Upper lobe of left lung (tissue), 6 donors: ENCODE measurements at regions not wholly inside any gene's neighbourhood (a gene's known extent, or its start where the extent isn't known, plus 50 kb on each side); places are given as distances from the start of the nearest gene placed in this dataset.
A peak's percentile ranks its signal among the peaks of the same experiment; 100 is the strongest.

Source experiments
- ATAC-seq, 2 donors: fragments of 200-7000 bp; cut with Tn5 transposase; one replicate each; pipeline ENCODE4 v1.9.1; 2022; ENCODE audit warnings: mild to moderate bottlenecking in 2 of 2, moderate library complexity in 2 of 2; ENCODE audit not compliant: low FRiP score in 2 of 2
- DNase-seq, 2 donors: peaks; one replicate each; pipeline ENCODE4 v3.0.0-alpha.2; 2019 to 2020
- H3K27ac ChIP-seq, 4 donors: fragments of 200-600 bp; sonication (generic); one replicate each; pipeline ENCODE4 v1.5.1; 2016 to 2019
- H3K27me3 ChIP-seq, 4 donors: fragments of 200-600 bp; sonication (generic); one replicate each; pipeline ENCODE4 v1.5.1; 2017 to 2019
- H3K36me3 ChIP-seq, 4 donors: fragments of 200-600 bp; sonication (generic); one replicate each; pipeline ENCODE4 v1.5.1; 2016 to 2019
- H3K4me1 ChIP-seq, 4 donors: fragments of 200-600 bp; sonication (generic); one replicate each; pipeline ENCODE4 v1.5.1; 2018 to 2019
- H3K4me3 ChIP-seq, 4 donors: fragments of 200-600 bp; sonication (generic); one replicate each; pipeline ENCODE4 v1.5.1; 2017 to 2019; ENCODE audit warnings: mild to moderate bottlenecking in 2 of 4, moderate library complexity in 1 of 4
- H3K9me3 ChIP-seq, 4 donors: fragments of 200-600 bp; sonication (generic); one replicate each; pipeline ENCODE4 v1.5.1; 2018 to 2019
- EP300 ChIP-seq, 4 donors: sonication (generic); formaldehyde crosslinking; IDR thresholded peaks; one replicate each; pipeline ENCODE4 v1.5.1; 2017; ENCODE audit warnings: antibody characterized with exemption in 4 of 4, control low read depth in 2 of 4
- POLR2A ChIP-seq, 4 donors: fragments of 450-650 bp; IDR thresholded peaks; one replicate each; pipeline ENCODE4 v1.5.1; 2016 to 2017; ENCODE audit warnings: antibody characterized with exemption in 4 of 4, mild to moderate bottlenecking in 2 of 4
- POLR2AphosphoS5 ChIP-seq, 2 donors: sonication (generic); formaldehyde crosslinking; IDR thresholded peaks; one replicate each; pipeline ENCODE4 v1.5.1; 2017; ENCODE audit warnings: antibody characterized with exemption in 2 of 2
- WGBS, 2 donors: methylation state at CpG; one replicate each; pipeline ENCODE4 v1.1.5; 2017 to 2018; 5-methylcytosine and 5-hydroxymethylcytosine counted together
- TF ChIP-seq, protein P1 (sequence below), 6 experiments: fragments of 450-650 bp in 4 of 6; fragments of 200-600 bp in 2 of 6; sonication (generic) in 2 of 6; IDR thresholded peaks; one replicate each; pipeline ENCODE4 v1.5.1; 2016 to 2019; ENCODE audit warnings: antibody characterized with exemption in 6 of 6
- donor health status: DM: no; HTN: no; CAD: no; lungs with moderate emphysema.
- donor health status: DM: no; HTN: yes; CAD: no; lungs with severe emphysema.

GRCh38 chr3:166444756-166445155 lies 607.5 kb upstream of the BCHE start:
- no peak overlapping the region for H3K27ac ChIP-seq
- ATAC-seq (no peak), DNase-seq (peak in 1 of 2 donors; percentile 27)
- no peaks in the 10 kb centered on the region for H3K4me1 ChIP-seq
- TF ChIP-seq, protein P1, sequence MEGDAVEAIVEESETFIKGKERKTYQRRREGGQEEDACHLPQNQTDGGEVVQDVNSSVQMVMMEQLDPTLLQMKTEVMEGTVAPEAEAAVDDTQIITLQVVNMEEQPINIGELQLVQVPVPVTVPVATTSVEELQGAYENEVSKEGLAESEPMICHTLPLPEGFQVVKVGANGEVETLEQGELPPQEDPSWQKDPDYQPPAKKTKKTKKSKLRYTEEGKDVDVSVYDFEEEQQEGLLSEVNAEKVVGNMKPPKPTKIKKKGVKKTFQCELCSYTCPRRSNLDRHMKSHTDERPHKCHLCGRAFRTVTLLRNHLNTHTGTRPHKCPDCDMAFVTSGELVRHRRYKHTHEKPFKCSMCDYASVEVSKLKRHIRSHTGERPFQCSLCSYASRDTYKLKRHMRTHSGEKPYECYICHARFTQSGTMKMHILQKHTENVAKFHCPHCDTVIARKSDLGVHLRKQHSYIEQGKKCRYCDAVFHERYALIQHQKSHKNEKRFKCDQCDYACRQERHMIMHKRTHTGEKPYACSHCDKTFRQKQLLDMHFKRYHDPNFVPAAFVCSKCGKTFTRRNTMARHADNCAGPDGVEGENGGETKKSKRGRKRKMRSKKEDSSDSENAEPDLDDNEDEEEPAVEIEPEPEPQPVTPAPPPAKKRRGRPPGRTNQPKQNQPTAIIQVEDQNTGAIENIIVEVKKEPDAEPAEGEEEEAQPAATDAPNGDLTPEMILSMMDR (IDR thresholded peaks at IDR 0.05): no peak
- TF ChIP-seq POLR2A (IDR thresholded peaks at IDR 0.05): no peak
- no peak for TF ChIP-seq POLR2AphosphoS5 (IDR thresholded peaks at IDR 0.05)
- TF ChIP-seq EP300 (IDR thresholded peaks at IDR 0.05): no peak
- peaks cover 0 to 9% (median 0%) of the 10 kb centered on the region in 4 donors for H3K9me3 ChIP-seq
- no peaks in the 10 kb centered on the region for H3K27me3 ChIP-seq
- WGBS, 2 donors: 85% methylated on average over 7 to 8 of the region's 9 CpGs
- no peak overlapping the region for H3K4me3 ChIP-seq
- no peaks in the 10 kb centered on the region for H3K36me3 ChIP-seq

DNA sequence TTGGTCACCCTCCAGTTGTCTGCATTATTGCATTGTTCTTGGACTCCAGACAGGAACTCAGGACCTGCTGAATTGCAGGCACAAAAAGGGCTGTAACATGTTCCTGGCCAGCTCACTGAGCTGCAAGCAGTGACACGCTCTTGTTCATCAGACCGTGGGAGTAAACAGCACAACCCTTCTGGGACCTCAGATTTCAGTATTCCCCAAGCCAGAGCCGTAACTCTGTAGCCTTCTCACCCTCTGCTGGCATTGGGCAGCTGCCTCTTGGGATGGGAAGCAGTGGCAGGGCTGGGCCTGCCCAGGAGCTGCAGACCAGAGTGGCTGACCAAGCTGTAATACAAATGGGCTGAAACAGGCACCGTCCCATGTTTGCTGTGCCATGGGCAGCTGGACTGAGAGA lies 607.1 kb upstream of the BCHE start:
- H3K9me3 ChIP-seq: peaks cover 0 to 9% (median 0%) of the 10 kb centered on the region in 4 donors
- DNase-seq: no peak
- H3K4me3 ChIP-seq: no peak overlapping the region
- H3K27me3 ChIP-seq: no peaks in the 10 kb centered on the region
- TF ChIP-seq POLR2A (IDR thresholded peaks at IDR 0.05): no peak
- no peak for TF ChIP-seq EP300 (IDR thresholded peaks at IDR 0.05)
- no peak for TF ChIP-seq POLR2AphosphoS5 (IDR thresholded peaks at IDR 0.05)
- TF ChIP-seq, protein P1 (IDR thresholded peaks at IDR 0.05): no peak
- ATAC-seq: no peak
- H3K27ac ChIP-seq: no peak overlapping the region
- 86% methylated on average over 4 of the region's 4 CpGs; no CpG with 5 or more reads in 1 of the 2 donors for WGBS, 2 donors
- H3K36me3 ChIP-seq: no peaks in the 10 kb centered on the region
- H3K4me1 ChIP-seq: no peaks in the 10 kb centered on the region

DNA sequence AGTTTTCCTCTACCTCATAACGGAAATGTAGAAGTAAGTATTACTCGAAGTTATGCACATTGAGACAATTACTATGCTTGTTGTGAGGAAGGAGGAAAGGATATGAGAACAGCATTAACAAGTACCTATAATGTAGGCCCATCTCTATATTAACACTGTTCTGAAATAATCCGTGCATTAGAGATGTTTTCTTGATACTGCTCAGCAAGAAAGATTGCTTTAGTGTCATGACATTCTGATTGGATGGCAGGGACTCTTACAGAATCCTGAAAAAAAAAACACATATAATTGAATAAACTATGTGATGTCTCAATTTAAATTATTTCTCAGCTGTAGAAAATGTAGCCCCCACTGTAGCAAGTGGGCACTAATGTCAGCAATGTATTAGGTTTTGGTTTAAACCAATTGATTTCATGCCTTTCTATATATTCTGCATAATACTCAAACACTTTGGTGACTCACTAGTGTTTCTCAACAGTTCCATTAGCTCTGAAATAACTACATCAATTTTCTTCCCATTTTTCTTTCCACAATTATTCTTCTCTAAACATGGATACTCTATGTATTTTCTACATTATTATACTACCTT lies 598.3 kb upstream of the BCHE start:
- DNase-seq (no peak), ATAC-seq (no peak)
- no peaks in the 10 kb centered on the region for H3K4me1 ChIP-seq
- H3K27me3 ChIP-seq: no peaks in the 10 kb centered on the region
- H3K36me3 ChIP-seq: no peaks in the 10 kb centered on the region
- TF ChIP-seq, protein P1 (IDR thresholded peaks at IDR 0.05): no peak
- TF ChIP-seq POLR2AphosphoS5 (IDR thresholded peaks at IDR 0.05): no peak
- no peak for TF ChIP-seq EP300 (IDR thresholded peaks at IDR 0.05)
- TF ChIP-seq POLR2A (IDR thresholded peaks at IDR 0.05): no peak
- no peak overlapping the region for H3K4me3 ChIP-seq
- WGBS, 2 donors: 84 to 92% methylated on average over 3 of the region's 3 CpGs
- H3K9me3 ChIP-seq: no peaks in the 10 kb centered on the region
- H3K27ac ChIP-seq: no peak overlapping the region

DNA sequence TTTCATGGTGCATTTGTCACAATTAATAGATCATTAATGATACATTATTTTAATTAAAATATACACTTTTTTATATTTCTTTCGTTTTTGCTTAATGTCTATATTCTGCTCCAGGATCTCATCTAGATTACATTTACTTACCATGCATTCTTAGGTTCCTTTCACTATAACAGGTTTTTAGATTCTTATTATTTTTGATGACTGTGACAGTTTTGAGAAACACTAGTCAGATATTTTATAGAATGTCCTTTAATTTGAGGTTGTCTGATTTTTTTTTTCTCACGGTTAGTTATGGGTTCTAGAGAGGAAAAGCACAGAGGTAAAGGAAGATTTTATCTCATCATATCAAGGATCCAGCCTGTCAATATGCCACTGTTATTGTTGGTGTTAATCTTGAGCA lies 595.8 kb upstream of the BCHE start:
- Histone ChIP-seq H3K4me3 (no peak overlapping the region), H3K4me1 (no peaks in the 10 kb centered on the region), H3K27me3 (no peaks in the 10 kb centered on the region), H3K27ac (no peak overlapping the region), H3K36me3 (no peaks in the 10 kb centered on the region), H3K9me3 (no peaks in the 10 kb centered on the region)
- 63 to 66% methylated on average over 2 of the region's 2 CpGs for WGBS, 2 donors
- DNase-seq (no peak), ATAC-seq (no peak)
- TF ChIP-seq POLR2AphosphoS5 (IDR thresholded peaks at IDR 0.05) (no peak), POLR2A (IDR thresholded peaks at IDR 0.05) (no peak), EP300 (IDR thresholded peaks at IDR 0.05) (no peak)
- TF ChIP-seq, protein P1 (IDR thresholded peaks at IDR 0.05): no peak
